Astrocyte of the hippocampus (primary cell): ENCODE measurements at regions not wholly inside any gene's neighbourhood (a gene's known extent, or its start where the extent isn't known, plus 50 kb on each side); places are given as distances from the start of the nearest gene placed in this dataset.
"Not testable (repeated sequence)": the region's sequence is repeated elsewhere in the genome, so short reads cannot be mapped to it uniquely, and the experiment has no call there.

ENCODE experiments used
- DNase-seq: peaks from one replicate; pipeline ENCODE4 v3.0.0; 2011; ENCODE audit warnings: low read depth, low spot score

DNA sequence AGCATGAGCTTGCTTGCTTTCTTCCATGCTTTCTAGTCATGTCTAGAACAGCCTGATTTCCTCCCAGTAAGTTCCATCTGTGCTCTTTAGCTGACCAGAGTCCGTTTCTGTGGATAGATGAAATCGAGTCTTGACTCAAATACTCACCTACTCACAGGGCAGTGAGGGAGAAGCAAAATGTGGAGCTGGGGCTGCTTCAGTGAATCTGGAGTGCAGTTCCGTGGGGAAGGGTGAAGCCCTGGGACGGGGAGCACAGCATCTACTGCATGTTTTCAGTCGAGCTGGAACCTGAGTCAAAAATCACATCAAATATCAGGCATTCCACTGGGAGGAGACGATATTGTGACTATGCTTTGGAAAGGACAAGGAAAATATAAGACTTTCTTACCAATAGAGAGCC, 70.3 kb upstream of the PRMT8 start:
- DNase-seq = no peak

DNA sequence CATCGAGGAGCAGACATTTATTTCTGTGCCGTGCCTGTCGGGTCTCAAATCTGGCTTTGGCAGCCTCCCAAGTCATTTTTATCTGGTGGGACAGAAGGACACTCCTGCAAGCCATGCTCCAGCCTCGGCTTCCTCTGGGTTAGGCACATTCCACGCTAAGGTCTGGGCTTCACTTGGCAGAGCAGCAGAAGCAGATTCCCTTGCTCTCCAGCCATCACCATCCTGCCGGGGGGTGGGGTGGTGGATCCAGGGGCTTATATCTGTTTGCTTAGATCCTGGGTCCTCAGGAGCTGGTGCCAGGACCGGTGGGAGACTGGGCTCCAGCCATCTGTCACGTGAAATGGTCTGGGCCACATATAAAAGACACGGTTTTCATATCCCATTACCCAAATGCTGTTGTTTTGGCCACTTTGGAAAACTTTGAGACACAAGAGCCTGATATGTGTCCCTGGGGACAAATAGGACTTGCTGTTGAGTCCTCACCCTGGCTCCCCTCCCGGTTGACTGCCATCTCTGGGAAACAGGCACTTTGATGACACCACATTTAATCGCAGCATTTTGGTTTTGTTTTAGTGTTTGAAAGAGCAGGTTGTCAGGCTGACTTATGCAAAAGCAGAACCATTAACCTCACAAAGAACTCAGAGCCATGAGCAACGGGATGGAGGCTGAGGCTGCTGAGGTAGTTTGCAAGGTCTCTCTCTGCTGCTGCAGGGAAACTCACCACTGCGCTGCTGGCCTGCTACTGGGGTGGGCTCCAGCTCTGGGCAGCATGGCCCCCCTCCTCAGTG, 69.6 kb upstream of the PRMT8 start:
- DNase-seq = no peak

DNA sequence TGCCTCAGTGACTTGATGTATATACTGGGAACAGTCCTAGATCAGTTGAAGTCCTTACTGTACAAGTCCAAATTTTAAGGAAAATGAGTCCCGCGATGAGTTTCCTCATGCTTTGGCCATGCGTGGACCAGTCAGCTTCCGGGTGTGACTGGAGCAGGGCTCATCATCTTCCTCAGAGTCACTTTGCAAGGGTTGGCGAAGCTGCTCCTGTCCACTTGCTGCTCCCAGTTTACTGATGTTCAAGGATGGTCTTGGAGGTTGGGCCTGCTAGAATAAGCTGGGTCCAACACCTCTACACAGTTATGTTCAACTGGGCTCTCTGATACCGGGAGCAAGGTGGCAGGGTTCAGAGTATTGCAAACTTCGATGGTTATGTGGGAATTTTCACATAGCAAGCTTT, 66.2 kb upstream of the PRMT8 start:
- DNase-seq = not testable (repeated sequence)

DNA sequence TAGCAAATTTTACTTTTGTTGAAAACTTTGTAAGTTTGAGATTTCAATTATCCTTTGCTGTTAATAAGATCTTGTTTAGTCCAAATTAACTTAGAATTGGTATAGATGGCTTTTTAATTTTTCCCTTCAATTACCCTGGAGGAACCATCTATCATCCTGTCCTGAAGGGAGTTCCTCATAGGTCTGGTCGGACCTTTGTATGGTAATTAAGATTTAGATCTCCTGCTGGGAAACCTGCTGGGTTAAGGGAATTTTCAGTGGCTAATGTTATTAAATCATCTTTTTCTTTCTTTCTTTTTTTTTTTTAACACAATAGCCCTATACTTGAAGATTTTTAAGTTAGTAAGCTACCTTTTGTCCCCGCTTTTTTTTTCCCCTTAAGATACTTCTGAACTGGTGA, 63.0 kb upstream of the PRMT8 start:
- no peak for DNase-seq

DNA sequence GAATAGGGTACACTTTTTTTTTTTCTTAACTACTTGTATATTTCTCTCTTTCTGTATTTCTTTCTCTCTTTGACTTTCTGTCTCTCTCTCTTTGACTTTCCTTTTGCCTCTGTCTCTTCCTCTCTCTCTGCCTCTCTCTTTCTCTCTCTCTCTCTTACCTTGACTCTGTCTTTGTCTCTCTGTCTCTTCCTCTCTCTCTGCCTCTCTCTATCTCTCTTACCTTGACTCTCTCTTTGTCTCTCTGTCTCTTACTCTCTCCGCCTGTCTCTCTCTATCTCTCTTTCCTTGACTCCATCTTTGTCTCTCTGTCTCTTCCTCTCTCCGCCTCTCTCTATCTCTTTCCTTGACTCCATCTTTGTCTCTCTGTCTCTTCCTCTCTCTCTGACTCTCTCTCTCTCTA, 62.4 kb upstream of the PRMT8 start:
- DNase-seq = no peak

DNA sequence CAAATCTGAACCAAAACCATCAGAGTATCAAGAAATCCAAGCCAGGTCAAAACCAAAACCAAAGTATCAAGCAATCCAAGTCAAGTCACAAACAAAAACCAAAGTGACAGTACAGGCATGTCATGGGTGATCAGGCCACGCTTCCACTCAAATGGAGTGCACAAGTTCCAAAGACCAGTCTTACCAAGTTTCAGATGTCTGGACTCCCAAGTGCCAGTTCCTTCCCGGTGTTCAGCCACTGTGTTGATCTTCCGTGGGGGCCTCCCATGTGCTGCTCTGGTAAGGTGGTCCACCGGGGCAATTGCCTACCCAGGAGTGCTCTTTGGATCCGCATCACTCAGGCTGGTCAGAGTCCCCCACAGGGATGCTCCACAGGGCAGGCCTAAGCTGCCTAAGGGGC, 61.5 kb upstream of the PRMT8 start:
- DNase-seq = not testable (repeated sequence)

DNA sequence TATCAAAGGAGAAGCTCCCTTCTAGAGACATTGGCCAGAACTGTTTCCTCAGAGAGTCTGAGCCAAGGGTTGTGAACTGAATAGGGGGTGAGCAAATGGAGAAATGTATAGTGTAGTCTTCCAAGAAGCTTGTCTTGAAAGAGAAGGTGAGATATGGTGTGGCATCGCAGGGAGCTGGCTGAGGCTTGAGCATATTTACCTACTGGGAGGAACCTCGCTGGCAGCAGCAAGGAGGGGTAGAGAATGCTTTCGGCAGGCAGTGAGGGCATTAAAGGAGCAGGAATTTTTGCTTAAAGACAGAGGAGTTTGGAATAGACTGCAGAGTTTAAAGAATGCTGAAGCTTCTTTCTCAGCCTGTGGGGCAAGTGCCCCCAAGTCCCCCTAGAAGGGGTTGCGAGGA, 59.3 kb upstream of the PRMT8 start:
- no peak for DNase-seq

DNA sequence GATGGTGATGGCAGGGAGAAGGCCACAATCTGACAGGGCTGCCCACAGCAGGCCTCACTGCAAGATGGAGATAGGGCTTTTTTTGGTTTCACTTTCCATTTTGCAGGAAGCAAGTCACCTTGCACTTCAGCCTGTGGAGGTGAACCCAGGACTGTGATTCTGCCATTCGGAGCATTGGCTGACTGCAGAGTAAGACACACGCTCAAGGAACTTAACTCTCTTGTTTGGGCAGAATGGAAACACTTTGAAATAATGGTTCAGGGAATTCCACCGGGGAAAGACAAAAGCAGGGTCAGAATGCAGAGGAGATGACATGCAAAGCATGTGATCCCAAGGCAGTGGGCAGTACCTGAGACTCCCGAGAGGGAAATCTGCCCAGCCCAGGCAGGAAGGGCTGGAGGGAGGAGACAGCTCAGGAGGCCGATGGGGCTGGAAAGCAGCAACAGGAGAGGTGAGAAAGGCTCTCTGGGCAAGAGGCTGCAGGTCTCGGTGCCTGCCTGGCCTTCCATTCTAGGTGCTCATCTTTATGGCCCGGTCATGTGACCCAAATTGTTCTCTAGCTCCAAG, 58.7 kb upstream of the PRMT8 start:
- no peak for DNase-seq

DNA sequence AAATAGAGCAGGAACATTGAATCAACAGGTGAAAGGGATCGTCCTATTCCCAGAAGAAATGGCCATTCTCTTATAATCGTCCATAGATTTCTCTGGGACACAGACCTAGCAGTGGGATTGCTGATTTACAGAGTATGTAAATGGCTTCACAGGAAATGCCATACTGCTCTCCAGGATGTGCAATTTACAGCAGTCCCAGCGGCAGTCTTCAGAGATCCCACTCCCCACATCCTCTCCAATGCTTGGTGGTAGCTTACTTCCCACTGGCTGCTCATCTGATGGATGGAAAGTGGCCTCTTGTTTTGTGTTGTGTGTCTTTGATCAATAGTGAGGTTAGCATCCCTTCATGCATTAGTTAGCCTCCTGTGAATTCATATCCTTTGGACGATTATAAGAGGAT, 58.1 kb upstream of the PRMT8 start:
- no peak for DNase-seq

DNA sequence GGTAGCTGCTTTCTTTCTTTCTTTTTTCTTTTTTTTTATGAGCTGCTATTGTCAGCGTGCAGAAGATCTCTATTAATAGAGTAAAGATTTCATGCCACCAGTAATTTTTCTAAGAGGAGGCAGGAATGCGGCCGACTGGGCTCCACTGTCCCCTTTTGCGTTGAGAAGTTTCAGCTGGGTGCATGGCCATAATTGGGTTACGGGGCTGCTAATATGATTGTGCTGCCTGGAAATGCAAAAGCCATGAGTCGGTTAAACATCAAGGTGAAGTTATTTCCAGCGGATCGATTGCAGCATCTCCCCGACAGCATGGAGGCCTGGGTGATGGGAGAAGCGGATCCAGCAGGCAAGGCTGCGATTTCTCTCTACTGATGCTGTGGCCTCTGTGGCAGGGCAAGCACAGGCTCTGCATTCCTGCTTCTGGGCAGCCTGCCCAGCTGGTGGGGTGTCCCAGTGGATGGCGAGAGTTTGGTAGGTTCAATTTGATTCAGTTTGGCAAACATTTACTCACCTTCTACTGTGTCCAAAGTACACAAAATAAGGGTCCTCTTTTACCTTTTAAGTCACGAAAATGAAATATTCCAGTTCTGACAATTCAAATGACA, 54.4 kb upstream of the PRMT8 start:
- peak; percentile 39 for DNase-seq

DNA sequence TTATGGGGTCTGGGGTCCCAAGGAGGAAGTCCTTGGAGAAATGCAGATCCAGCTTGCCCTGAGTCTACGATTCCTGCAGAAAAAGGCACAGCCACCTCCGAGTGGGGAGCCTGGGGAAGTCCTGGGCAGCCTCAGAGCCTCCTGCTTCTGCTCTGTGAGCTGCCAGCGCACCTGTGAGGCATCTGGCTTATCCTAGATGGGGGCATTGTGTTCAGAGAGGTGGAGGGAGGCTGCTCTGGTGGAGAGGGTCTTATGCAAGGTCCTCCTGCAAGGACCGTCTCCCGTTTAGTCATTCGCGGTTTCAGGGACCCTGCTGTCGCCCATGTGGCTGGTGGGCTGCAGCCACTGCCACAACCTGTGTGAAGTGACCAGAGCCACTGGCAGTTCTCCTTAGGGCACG, 53.0 kb upstream of the PRMT8 start:
- DNase-seq = no peak

DNA sequence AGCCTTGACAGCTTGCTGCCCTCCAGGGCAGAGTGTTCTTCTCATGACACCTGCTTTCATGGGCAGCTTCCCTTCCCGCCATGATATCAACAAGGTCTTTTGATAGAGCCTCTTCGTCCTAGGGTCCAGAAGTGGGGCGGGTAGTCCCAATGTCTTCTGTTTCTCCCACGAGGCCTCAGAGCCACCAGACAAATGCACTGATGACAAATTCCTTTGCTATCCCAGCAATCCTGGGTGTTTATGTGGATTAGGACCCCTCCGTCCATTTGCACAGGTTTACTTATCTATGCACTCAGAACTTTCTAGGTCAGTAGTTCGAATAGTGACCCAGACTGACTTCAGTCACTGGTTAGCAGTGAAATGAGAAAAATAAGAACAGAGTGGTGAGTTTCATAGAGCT, 52.6 kb upstream of the PRMT8 start:
- DNase-seq = no peak
